GM12873 (cell line): ENCODE measurements at regions not wholly inside any gene's neighbourhood (a gene's known extent, or its start where the extent isn't known, plus 50 kb on each side); places are given as distances from the start of the nearest gene placed in this dataset.

Source experiments
- TF ChIP-seq, protein P1 (sequence below): IDR thresholded peaks from 2 replicates; pipeline ENCODE4 v1.5.1; 2012; ENCODE audit warnings: low read depth, mild to moderate bottlenecking, moderate library complexity, low read length, control low read depth; ENCODE audit not compliant: insufficient read depth; ENCODE audit errors: missing control alignments

GRCh38 chr7:96562458-96562857, 147.2 kb downstream of the SEM1 start:
- TF ChIP-seq, protein P1, sequence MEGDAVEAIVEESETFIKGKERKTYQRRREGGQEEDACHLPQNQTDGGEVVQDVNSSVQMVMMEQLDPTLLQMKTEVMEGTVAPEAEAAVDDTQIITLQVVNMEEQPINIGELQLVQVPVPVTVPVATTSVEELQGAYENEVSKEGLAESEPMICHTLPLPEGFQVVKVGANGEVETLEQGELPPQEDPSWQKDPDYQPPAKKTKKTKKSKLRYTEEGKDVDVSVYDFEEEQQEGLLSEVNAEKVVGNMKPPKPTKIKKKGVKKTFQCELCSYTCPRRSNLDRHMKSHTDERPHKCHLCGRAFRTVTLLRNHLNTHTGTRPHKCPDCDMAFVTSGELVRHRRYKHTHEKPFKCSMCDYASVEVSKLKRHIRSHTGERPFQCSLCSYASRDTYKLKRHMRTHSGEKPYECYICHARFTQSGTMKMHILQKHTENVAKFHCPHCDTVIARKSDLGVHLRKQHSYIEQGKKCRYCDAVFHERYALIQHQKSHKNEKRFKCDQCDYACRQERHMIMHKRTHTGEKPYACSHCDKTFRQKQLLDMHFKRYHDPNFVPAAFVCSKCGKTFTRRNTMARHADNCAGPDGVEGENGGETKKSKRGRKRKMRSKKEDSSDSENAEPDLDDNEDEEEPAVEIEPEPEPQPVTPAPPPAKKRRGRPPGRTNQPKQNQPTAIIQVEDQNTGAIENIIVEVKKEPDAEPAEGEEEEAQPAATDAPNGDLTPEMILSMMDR, result no peak

GRCh38 chr7:96561892-96562291, 147.8 kb downstream of the SEM1 start:
- TF ChIP-seq, protein P1, result no peak

- TF ChIP-seq, protein P1, result no peak
Measured at GRCh38 chr7:96558530-96558929, 151.1 kb downstream of the SEM1 start.

DNA sequence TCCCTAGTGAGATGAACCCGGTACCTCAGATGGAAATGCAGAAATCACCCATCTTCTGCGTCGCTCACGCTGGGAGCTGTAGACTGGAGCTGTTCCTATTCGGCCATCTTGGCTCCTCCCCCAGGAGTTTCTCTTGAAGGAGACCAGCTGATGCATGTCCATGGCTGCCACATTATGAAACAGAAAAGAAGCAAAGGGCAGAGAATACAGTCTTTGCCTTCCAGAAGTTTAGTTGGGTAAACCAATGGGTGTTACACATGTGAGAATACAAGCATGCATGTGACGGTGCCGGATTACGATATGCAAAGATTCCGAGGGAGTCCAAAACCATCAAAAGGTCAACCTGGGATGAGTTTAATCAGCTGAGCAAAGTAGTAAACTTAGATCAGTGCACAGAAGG, 151.6 kb downstream of the SEM1 start:
- TF ChIP-seq, protein P1, result no peak

- TF ChIP-seq, protein P1, result no peak
Measured at GRCh38 chr7:96548664-96549063, 161.0 kb downstream of the SEM1 start.

DNA sequence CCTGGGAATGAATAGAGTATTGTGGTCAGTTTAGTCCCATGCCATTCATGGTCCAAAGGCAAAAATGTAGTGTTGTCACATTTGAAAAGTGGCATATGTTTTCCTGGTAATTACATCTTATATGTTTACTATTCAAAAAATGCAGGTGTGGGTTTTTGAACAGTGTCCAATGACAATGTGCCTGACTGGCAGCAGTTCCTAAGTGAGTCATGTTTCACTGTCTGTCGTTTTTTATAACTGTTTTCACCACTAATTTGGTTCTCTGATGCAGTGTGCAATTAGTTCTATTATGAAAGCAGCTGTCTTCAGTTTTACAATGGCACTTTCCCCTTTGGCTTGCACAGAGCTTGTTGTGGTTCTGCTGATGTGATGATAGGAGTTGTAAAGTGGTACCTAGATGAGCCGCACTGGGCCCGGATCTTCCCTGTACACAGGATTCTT, 162.3 kb downstream of the SEM1 start:
- TF ChIP-seq, protein P1, result no peak

GRCh38 chr7:96546426-96546825, 163.2 kb downstream of the SEM1 start:
- TF ChIP-seq, protein P1, result no peak

DNA sequence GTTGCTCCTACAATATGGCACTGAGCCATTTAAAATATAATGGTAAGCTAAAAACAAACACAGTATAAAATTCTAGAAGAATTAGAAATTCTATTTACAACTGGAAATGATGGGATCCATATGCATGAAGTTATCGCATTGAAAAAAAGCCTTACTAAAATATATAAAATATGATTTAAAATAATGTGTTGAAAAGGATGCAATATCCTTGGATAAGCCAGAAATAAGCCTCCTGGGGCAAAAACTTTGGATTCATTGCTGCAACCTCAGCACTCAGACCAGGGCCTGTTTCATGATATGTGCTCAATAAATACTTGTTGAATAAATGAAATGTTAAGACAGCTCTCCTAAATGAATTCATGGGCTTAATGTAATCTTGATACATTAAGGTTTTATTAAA, 170.2 kb downstream of the SEM1 start:
- TF ChIP-seq, protein P1, result no peak
